CD4-positive, alpha-beta T cell treated with Interleukin-12 subunit alpha and Interleukin-12 subunit beta, for 1 hour (primary cell): ENCODE measurements at regions not wholly inside any gene's neighbourhood (a gene's known extent, or its start where the extent isn't known, plus 50 kb on each side); places are given as distances from the start of the nearest gene placed in this dataset.

Experiments used
- DNase-seq: peaks from one replicate; pipeline ENCODE4 v3.0.0-alpha.2; 2020

DNA sequence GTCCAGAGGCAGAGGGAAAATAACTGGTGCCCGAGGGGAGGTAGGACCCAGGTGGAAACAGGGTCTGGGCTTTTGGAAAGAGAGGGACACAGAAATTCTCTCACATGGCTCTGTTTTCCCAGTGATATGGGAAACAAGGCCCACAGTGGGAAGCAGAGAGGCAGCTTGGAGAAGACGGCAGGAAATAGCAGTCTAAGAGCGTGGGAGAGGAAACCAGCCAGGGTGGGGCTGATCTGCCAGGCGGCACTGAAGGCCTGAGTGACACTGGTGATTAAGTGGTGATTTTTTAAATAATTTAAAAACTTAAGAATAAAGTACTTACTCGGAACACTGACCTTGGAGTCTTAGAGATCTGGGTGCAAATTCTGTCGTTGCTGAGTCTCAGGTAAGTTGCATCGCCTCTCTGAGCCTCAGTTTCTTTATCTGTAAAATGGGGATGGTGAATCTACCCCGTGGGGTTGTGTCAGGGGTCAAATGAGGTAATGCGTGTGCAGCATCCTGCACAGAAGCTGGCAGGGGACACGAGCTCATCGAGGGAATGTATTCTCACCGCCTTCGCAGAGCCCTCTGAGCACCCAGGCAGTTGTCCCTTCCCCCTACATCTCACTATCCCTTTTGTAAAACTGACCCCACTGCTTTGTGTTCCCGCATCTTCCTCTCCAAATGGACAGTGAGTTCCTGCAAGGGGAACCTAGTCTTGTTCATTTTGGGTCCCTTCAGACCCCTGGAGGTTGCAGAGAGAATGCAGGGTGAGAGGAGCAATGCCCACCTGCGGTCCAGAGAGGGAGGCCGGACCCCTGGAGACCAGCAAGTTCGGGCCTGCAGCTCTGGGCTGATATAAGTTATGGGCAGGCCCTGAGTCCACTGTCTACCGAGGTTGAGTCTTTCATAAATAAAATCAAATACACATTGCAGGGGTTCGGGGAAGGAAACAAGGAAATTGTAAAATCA lies 228.6 kb upstream of the PMEPA1 start:
- no peak for DNase-seq

GRCh38 chr20:57936636-57937385 lies 227.0 kb upstream of the PMEPA1 start:
- DNase-seq: no peak

DNA sequence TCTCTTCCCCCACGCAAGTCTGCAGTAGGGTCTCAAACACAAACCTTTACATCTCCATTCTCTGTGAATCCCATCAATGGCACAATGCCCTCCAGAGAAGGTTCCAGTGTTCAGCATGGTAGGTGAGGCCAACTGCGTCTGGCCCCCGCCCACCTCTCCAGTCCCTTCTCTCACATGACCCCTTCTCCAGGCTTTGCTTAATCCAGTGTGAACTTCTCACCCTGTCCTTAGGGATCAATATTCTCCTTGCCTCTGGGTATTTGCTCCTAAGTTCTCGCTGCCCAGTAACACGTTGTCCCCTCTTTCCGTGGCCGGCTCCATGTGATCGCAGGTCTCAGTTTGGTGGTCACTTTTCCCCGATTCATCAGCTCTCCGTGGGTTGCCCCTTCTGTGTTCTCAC lies 225.1 kb upstream of the PMEPA1 start:
- DNase-seq: no peak

DNA sequence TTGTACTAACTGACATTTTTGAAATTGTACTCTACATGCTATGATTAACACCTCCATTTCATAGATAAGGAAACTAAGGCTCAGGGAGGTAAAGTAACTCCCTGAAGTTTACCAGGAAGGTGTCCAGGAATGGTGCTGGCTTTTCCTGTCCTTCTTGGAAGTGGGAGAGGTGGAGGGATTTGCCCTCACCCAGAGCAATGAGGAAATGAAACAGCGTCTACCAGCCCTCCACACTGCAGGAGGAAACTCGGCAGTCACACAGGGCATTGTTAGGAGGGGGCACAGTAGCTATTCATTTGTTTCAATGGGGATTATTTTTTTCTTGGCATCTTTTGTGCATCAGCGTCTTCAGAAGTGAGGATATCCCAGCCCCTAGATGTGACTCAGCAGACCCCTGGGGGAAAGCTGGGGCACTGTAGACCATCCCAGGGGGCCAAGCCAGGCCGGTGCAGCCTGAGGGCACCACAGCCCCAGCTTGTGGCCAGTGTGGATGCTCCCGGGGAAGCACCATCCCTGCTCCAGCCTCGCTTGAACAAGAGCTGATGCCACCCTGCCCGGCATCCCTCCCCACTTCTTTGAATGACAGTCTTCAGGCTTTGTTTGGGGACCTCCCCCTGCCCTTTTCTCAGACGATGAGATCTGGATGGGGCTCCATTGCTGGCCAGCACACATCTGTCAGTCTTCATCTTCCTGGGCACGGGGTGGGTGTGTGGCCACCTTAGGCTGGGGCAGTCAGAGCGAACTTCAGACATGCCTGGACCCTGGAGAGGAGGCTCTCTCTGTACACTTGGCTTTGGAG lies 224.4 kb upstream of the PMEPA1 start:
- no peak for DNase-seq

DNA sequence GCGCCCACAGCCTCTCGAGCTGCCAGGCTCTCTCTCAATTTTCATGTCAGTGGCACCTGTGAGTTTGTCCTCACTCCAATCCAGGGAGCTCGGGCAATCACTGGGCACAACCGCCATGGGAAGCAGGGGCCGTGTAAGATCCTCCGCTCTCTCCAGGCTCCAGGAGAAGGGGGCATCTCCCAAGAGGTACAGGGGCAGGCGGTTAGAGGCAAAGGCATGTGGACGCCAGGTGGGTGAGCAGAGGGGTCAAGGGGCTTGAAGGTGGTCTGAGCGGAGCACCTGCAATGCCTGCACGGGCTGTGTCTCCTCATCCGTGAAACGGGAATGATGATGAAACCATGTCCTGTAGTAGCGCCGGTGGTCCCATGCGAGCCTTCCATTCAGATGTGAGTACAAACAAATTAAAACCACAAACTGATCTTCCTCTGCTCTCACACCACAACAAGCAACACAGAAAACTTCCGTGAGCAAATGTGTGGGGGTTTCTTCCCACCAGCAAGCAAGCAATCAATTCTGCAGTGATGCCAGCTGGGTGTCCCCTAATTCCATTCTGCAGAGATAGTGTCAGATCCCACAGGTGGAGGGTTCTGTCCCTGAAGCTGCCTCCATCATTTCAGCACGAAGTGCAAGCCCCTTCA lies 222.5 kb upstream of the PMEPA1 start:
- no peak for DNase-seq

GRCh38 chr20:57930351-57930750 lies 220.5 kb upstream of the PMEPA1 start:
- DNase-seq: no peak

DNA sequence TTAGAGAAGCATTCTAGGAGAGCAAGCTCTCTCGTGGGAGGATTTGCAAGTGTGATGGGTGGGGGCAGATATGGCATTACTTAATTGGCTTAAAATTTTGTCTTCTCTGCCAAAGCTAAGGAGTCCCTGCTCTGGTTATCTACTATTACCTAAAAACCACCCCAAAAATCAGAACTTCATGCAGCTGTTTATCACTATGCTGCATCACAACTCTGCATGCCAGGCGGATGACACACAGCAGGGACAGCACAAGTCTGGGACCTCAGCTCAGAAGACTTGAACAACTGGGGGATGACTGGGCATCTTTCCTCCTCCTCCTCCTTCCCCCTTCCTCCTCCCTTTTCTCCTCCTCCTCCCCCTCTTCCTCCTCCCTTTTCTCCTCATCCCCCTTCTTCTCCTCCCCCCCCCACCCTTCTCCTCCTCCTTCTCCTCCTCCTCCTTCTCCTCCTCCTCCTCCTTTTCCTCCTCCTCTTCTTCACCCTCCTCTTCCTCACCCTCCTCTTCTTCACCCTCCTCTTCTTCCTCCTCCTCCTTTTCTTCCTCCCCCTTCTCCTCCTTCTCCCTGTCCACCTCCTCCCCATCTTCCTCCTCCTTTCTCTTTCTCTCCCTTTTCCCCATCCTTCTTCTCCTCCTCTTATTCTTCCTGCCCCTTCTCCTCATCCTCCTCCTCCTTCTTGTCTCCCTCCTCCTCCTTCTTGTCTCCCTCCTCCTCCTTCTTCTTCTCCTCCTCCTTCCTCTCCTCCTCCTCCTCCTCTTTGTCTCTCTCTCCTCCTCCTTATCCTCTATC lies 218.6 kb upstream of the PMEPA1 start:
- DNase-seq: no peak

- DNase-seq: no peak
These were observed 217.6 kb upstream of the PMEPA1 start for GRCh38 chr20:57927376-57927775.

DNA sequence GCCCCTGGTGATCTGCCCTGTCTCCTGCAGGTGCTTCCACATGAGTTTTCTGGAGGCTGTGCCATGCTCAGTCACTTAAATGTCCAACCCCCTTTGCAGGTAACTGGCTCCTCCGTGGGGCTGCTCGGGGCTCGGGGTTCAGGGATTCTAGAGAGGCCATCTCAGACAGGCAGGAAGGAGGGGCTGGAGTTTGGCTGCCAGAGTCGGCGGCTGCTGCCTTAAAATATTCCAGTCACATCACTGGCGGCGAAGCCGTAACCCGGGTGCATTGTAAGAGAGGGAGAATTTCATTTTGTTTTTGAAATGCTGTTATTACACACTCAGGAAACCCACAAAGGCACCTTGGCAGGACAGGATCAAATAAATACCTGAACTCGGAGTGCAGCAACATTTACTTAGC lies 212.9 kb upstream of the PMEPA1 start:
- no peak for DNase-seq

DNA sequence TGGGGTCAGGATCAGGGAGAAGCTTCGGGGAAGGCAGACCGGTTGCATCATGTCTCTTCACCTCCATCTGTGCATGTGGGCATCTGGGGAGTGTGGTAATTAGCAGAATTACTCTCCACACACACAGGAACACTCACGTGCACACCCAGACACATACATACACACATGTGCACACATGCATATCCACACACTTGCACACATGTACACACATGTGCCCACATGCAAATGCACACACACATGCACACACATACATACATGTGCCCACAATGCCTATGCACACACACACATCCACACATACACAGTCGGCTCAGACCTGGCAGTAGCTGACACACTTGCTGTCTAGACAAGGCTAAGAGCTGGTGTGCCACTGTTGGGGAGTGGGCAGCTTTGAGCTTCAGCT lies 212.3 kb upstream of the PMEPA1 start:
- no peak for DNase-seq

DNA sequence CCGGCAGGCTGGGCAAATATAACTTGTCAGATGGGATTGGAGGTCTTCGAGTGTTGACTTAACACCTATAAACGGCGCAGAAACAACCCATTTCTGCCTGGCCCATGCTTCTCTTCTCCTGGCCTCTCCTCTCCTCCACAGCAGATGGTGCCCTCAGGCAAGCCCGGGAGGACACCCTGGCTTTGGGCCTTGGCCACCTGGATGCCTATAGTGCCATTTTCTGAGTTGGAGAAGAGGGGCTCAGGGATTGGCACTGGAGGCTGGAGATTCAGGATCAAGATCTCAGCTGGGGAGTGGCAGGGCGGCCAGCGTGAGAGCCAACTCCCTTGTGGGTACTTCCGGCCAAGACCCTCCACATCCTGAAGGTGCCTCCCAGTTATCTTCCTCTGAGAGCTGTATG lies 211.9 kb upstream of the PMEPA1 start:
- no peak for DNase-seq

GRCh38 chr20:57920971-57921370 lies 211.2 kb upstream of the PMEPA1 start:
- DNase-seq: no peak

GRCh38 chr20:57919049-57919448 lies 209.2 kb upstream of the PMEPA1 start:
- DNase-seq: no peak

GRCh38 chr20:57918551-57918950 lies 208.7 kb upstream of the PMEPA1 start:
- no peak for DNase-seq

- no peak for DNase-seq
These were observed 204.4 kb upstream of the PMEPA1 start for GRCh38 chr20:57914205-57914604.

- no peak for DNase-seq
These were observed 203.5 kb upstream of the PMEPA1 start for GRCh38 chr20:57913156-57913930.

DNA sequence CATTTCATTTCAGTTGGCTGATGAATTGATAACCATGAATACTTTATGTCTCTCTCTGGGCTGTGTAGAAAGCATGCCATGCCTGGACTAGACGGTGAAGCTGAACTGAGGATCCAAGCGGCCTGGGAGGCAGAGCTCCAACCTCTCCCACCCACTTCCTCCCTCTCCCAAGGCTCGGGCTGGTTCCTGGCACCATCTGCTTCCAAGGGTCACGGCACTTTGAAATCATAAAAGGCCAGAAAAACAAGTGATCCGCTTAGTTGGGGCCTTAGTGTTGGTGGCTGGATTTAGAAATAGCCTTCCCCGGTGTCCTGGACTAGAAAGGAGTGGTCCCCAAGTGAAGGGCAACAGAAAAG lies 202.4 kb upstream of the PMEPA1 start:
- DNase-seq: no peak

DNA sequence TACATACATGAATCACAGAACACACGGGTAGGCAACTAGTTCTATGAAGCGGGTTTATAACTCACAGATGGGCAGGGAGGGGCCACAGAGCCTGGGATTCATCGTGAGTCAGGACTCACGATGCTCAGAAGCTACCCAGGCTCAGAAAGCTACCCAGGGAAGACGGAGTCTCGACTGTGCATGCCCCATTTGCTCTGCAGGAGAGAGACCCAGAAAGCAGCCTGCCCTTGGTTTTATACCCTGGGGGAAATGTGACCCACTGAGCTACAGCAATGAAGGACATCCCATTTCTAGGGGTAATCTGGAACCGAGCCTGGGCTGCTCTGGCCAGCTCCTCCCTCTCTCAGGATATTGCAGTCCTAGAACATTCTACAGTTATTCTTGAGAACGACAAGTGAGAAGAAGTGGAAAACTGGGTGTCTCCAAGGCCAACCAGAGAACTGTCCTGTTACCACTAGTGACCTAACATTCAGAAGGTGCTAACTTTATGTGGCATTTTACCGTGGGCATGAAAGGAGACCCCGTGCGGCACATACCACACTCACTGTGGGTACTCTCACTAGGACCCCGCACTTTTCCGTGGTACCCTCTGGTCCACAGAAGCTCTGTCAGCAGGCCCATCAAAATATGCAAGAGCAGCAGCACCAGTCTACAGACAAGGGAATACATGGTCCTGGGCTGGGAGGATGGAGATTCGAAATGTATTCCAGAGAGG lies 201.9 kb upstream of the PMEPA1 start:
- DNase-seq: no peak

GRCh38 chr20:57910716-57911115 lies 200.9 kb upstream of the PMEPA1 start:
- DNase-seq: no peak

- DNase-seq: no peak
These were observed 200.0 kb upstream of the PMEPA1 start for GRCh38 chr20:57909763-57910331.
